AG09319 (cell line): ENCODE measurements at regions not wholly inside any gene's neighbourhood (a gene's known extent, or its start where the extent isn't known, plus 50 kb on each side); places are given as distances from the start of the nearest gene placed in this dataset.

ENCODE experiments used
- DNase-seq: peaks from one replicate; pipeline ENCODE4 v3.0.0-alpha.2; 2010; ENCODE audit warnings: low read depth; ENCODE audit errors: extremely low read depth
- TF ChIP-seq, protein P1 (sequence below): IDR thresholded peaks from 2 replicates; pipeline ENCODE4 v1.5.1; 2011; ENCODE audit warnings: low read depth, mild to moderate bottlenecking, inconsistent platforms, low read length, moderate library complexity

DNA sequence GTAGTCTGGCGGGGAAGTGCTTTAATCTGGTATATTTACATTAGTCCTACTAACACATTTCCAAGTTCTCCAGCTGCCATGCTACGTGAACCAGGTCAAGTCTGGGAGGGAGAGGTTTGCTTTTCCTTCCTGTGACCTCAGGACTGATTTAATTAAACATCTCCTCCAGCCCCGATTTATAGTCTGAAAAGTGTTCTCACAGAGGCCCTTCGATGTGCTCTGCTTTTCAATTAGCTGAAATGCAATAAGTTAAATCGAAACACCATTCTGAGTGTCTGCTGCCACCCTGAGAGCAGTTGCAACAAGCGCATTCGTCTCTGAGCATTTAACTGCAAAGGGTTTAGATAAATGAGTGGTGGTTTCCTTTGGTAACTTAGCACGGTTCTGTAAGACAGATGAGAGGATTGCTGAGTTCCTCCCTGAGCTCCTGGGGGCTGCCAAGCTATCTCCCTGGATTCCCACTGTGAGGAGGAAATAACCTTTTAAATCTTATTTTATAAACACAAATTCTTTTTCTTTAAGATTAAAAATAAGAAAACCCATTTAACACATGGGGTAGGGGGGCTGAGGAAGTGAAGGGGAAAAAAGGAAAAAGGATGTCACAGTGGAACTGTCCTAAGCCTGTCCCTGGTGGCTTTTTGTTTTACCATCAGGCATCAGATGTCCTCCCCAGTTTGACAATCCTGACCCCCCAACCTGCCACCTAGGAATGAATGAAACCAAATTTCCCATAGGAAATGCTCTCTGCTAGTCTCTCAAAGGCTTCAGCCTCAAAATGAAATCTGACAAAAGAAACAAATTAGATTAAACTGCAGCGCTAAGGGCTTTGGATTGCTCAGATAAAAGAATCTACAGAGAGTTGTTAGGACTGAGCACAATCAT is 56.5 kb upstream of the CREB1 start:
- TF ChIP-seq, protein P1, sequence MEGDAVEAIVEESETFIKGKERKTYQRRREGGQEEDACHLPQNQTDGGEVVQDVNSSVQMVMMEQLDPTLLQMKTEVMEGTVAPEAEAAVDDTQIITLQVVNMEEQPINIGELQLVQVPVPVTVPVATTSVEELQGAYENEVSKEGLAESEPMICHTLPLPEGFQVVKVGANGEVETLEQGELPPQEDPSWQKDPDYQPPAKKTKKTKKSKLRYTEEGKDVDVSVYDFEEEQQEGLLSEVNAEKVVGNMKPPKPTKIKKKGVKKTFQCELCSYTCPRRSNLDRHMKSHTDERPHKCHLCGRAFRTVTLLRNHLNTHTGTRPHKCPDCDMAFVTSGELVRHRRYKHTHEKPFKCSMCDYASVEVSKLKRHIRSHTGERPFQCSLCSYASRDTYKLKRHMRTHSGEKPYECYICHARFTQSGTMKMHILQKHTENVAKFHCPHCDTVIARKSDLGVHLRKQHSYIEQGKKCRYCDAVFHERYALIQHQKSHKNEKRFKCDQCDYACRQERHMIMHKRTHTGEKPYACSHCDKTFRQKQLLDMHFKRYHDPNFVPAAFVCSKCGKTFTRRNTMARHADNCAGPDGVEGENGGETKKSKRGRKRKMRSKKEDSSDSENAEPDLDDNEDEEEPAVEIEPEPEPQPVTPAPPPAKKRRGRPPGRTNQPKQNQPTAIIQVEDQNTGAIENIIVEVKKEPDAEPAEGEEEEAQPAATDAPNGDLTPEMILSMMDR, result peak; percentile 85

DNA sequence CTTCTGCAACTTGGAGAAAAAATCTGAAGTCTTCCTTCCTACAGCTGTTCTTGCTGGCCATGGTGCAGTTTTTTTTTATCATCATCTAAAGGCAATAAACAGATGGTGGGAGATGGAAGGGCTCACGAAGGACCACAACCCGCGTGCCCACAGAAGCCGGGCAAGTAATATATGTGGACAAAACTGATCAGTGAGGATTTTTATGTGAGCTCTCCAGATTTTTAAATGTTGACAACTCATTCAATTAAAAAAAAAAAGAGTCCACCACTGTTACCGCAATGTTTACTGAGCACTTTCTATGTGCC is 55.9 kb upstream of the CREB1 start:
- no peak for DNase-seq
- TF ChIP-seq, protein P1, result no peak

More for the DNA sequence above, 56.5 kb upstream of the CREB1 start:
- peak; percentile 65 for DNase-seq

DNA sequence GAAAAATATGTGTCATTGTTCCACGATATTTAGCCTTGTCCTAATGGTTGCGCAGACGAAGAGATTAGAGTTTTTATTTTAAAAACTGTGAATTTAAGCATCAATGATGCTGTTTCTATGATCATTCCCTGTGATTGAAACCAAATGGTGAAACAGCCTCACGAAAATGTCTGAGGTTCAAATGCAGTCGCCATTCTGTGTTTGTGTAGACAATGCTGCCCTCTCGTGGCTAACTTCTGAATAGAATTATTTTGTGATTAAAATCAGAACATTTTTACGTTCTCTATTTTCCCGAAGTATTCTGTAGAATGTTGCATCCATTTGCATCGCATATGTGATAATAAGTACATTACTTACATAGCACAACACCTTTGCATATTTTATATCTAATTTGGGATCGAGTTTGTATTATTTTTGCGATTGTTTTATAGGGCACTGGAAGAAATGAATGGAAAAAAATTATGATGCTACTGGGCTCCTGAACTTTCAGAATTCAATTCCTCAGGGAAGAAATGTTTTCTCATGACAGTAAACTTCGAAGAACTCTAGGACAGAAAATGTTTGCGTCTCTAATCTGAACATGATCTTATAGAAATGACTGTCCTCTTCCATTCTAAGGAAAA is 54.8 kb upstream of the CREB1 start:
- peak; percentile 46 for DNase-seq
- TF ChIP-seq, protein P1, result peak; percentile 47

DNA sequence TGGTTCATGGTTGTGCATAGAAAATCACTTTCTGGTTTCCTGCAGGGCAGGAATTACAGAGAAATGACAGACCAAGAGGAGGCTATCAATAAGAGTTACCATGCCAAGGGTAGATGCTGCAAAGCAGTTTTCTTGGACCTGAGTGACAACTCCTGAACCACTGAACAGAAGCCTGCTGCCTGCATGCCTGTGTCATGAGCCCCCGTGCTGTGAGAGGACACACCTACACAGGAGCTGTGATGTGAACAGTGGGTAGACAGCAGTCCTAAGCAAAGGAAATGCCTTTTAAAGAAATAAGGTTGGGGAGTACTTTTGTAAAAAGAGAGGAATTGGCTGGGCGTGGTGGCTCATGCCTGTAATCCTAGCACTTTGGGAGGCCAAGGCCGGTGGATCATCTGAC is 54.2 kb upstream of the CREB1 start:
- TF ChIP-seq, protein P1, result no peak
- no peak for DNase-seq

DNA sequence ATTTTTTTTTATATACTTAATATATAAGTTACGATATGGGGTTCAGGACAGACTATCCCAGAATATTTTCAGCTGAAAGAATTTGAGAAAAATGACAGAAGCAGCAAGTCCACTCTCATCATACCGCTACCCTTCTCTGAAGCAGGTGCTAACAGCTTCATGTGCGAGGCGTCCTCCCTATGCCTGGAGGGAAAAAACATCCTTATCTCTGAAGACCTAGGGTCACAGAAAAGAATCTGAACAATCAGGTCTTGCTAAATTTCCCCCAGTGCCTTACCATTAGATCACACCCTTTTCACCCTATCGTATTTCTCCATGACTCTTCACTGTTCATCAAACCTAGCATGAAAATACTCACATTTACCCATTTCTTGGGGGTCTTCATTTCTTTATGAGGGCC is 51.9 kb upstream of the CREB1 start:
- TF ChIP-seq, protein P1, result no peak
- DNase-seq, result no peak

DNA sequence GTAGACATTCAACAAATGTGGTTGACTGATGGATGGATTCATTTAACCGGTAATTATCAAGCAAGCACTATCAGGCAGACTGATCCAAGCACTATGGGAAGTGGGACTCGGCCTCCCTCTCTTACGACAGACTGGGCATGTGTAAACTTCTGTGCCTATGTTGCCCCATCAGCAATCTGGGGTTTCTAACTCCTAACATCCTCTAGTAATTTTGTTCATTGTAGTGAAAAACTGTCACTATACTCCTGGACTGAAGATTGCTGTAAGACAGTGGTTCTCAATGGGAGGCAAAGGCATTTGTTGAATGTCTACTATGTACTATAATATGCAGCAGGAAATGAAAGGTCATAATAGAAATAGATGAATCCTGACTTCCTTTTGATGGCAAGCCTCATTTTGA is 51.2 kb upstream of the CREB1 start:
- no peak for DNase-seq

More for the DNA sequence above, 51.2 kb upstream of the CREB1 start:
- TF ChIP-seq, protein P1, result no peak
